C4-2B (cell line): ENCODE measurements at regions not wholly inside any gene's neighbourhood (a gene's known extent, or its start where the extent isn't known, plus 50 kb on each side); places are given as distances from the start of the nearest gene placed in this dataset.

ENCODE experiments used
- CTCF ChIP-seq: fragments of 450-650 bp; conservative IDR thresholded peaks from 2 replicates; pipeline ENCODE4 v1.5.1; 2017; ENCODE audit warnings: mild to moderate bottlenecking
- ZFX ChIP-seq: fragments of 450-650 bp; IDR thresholded peaks from 2 replicates; pipeline ENCODE4 v1.6.1; 2017

- no peak for TF ChIP-seq CTCF
- TF ChIP-seq ZFX = no peak
Observed at GRCh38 chr2:11974573-11974972, 228.1 kb downstream of the LPIN1 start.
